Superior temporal gyrus (tissue), 1 donor: ENCODE measurements at regions not wholly inside any gene's neighbourhood (a gene's known extent, or its start where the extent isn't known, plus 50 kb on each side); places are given as distances from the start of the nearest gene placed in this dataset.
A peak's percentile ranks its signal among the peaks of the same experiment; 100 is the strongest.

Source experiments
- DNase-seq: peaks from one replicate; pipeline ENCODE4 v3.0.0-alpha.2; 2016; ENCODE audit errors: extremely low spot score

- peak; percentile 22 for DNase-seq
These were observed 57.8 kb upstream of the SUCLG2 start for GRCh38 chr3:67712259-67712658.

DNA sequence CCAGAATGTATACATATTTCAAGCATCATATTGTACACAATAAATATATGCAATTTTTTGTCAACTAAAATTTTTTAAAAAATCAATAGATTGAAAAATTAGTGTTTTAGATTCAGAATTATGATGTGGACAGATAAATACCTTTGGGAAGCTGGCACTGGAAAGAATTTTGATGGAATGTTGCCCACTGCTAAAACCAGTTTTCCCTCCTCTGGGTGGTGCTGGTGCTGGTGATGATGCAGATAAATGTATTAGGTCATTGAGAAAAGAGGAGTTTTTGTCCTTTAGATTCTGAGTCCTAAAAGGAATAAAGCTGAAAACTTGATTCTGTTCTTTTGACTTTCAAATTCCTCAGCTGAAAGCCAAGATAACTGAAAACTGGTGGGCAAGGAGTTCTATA, 56.0 kb upstream of the SUCLG2 start:
- DNase-seq: no peak

DNA sequence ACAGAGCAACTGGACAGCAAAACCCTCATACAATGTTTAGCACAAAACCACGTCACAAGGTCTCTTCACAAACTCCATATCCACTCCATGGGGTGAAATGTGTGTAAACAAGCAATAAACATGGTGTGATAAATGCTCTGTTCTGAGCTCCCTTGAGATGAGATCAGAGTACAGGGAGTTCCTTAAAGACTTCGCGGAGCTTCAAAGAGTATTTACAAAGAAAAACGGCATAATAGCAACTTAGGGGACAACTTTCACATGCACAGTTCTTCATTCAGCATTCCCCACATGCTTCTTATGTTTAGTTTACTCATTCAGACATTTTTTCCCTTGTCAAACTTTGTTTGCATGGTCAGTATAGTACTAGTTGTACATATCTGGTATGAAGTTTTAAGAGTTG, 52.5 kb upstream of the SUCLG2 start:
- DNase-seq: no peak

- DNase-seq: no peak
These were observed 49.9 kb upstream of the SUCLG2 start for GRCh38 chr3:67704322-67704721.
